22Rv1 (cell line): ENCODE measurements at regions not wholly inside any gene's neighbourhood (a gene's known extent, or its start where the extent isn't known, plus 50 kb on each side); places are given as distances from the start of the nearest gene placed in this dataset.

Experiments used
- ZFX ChIP-seq: fragments of 450-650 bp; IDR thresholded peaks from 2 replicates; pipeline ENCODE4 v1.6.1; 2017; ENCODE audit warnings: antibody characterized with exemption, borderline replicate concordance
- TF ChIP-seq, protein P1 (sequence below): fragments of 450-650 bp; IDR thresholded peaks from 2 replicates; pipeline ENCODE4 v1.5.1; 2017; ENCODE audit warnings: mild to moderate bottlenecking

DNA sequence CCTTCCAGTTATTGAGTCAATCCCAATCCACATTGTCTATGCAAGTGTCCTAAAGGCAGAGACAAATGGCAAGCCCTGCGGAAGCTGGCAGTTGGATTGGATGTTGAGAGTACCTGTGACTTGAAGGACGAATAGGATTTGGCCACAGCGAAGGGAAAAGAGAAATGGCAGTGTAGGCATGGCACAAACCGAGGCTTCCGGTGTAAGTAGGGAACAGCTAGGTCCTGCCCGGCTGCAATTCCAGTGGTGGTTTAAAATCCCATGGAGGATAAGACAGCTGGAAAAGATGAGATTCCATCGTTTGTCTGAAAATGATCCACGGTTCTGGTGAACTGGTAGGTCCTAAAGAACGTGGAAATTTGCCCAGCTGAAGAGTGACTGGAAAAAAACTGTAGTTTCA, 296.2 kb downstream of the TCERG1L start:
- TF ChIP-seq, protein P1, sequence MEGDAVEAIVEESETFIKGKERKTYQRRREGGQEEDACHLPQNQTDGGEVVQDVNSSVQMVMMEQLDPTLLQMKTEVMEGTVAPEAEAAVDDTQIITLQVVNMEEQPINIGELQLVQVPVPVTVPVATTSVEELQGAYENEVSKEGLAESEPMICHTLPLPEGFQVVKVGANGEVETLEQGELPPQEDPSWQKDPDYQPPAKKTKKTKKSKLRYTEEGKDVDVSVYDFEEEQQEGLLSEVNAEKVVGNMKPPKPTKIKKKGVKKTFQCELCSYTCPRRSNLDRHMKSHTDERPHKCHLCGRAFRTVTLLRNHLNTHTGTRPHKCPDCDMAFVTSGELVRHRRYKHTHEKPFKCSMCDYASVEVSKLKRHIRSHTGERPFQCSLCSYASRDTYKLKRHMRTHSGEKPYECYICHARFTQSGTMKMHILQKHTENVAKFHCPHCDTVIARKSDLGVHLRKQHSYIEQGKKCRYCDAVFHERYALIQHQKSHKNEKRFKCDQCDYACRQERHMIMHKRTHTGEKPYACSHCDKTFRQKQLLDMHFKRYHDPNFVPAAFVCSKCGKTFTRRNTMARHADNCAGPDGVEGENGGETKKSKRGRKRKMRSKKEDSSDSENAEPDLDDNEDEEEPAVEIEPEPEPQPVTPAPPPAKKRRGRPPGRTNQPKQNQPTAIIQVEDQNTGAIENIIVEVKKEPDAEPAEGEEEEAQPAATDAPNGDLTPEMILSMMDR, result no peak
- no peak for TF ChIP-seq ZFX
